ENCODE measurements at regions not wholly inside any gene's neighbourhood (a gene's known extent, or its start where the extent isn't known, plus 50 kb on each side); places are given as distances from the start of the nearest gene placed in this dataset.

GRCh38 chr6:157768863-157769551 is 54.0 kb upstream of the SNX9 start:
- no peak overlapping the region for H3K4me3 ChIP-seq (ENCODE audit: low read depth, low read length)
- no peak for TF ChIP-seq CTCF (IDR thresholded peaks at IDR 0.05; ENCODE audit: low read depth, low read length)

- H3K4me3 ChIP-seq (ENCODE audit: low read depth, low read length): no peak overlapping the region
- TF ChIP-seq CTCF (IDR thresholded peaks at IDR 0.05; ENCODE audit: low read depth, low read length): no peak
Observed at GRCh38 chr6:157769776-157770426, 53.1 kb upstream of the SNX9 start.

GRCh38 chr6:157770946-157771345 is 52.1 kb upstream of the SNX9 start:
- TF ChIP-seq CTCF (IDR thresholded peaks at IDR 0.05; ENCODE audit: low read depth, low read length): no peak
- no peak overlapping the region for H3K4me3 ChIP-seq (ENCODE audit: low read depth, low read length)

GRCh38 chr6:157772820-157773219 is 50.2 kb upstream of the SNX9 start:
- TF ChIP-seq CTCF (IDR thresholded peaks at IDR 0.05; ENCODE audit: low read depth, low read length): no peak
- no peak overlapping the region for H3K4me3 ChIP-seq (ENCODE audit: low read depth, low read length)

Data from WI38 (cell line).